PC-3 (cell line): ENCODE measurements at regions not wholly inside any gene's neighbourhood (a gene's known extent, or its start where the extent isn't known, plus 50 kb on each side); places are given as distances from the start of the nearest gene placed in this dataset.

Experiments used
- ATAC-seq: fragments of 200-7000 bp; cut with Tn5 transposase; 2 replicates; pipeline ENCODE4 v1.9.1; 2020; ENCODE audit warnings: mild to moderate bottlenecking, moderate library complexity
- BruUV-seq: library from RNA; stranded (reverse); fragments of 400-500 nt; replicated peaks from 2 replicates; lab custom pipeline; 2021; lab: Mats Ljungman, UMichigan
- CTCF ChIA-PET: fragments of 300-600 bp; sonication (Branson Sonifier 250); formaldehyde crosslinking; loops from one replicate; lab custom pipeline; 2022; ENCODE audit warnings: antibody characterized with exemption; lab: Charles Lee
- POLR2A ChIA-PET: fragments of 300-600 bp; sonication (Branson Sonifier 250); formaldehyde crosslinking; loops from one replicate; lab custom pipeline; 2022; ENCODE audit warnings: antibody characterized with exemption; ENCODE audit not compliant: unreplicated experiment; lab: Charles Lee
- DNase-seq: peaks from one replicate; pipeline ENCODE4 v3.0.0-alpha.2; 2015
- H2AFZ ChIP-seq: fragments of 300-600 bp; sonication (generic); 2 replicates; pipeline ENCODE4 v1.6.0; 2016; ENCODE audit warnings: antibody characterized with exemption, low read length
- H3F3A ChIP-seq: fragments of 300-600 bp; sonication (generic); one replicate; pipeline ENCODE4 v1.6.0; 2017; ENCODE audit warnings: antibody characterized with exemption, low read length, control low read depth, mild to moderate bottlenecking; ENCODE audit not compliant: unreplicated experiment
- H3K27ac ChIP-seq: fragments of 300-600 bp; sonication (generic); 2 replicates; pipeline ENCODE4 v1.5.1; 2016; ENCODE audit warnings: mild to moderate bottlenecking, low read length
- H3K27me3 ChIP-seq: fragments of 300-600 bp; sonication (generic); 2 replicates; pipeline ENCODE4 v1.6.1; 2016; ENCODE audit warnings: low read length, mixed read lengths
- H3K36me3 ChIP-seq: fragments of 300-600 bp; sonication (generic); 2 replicates; pipeline ENCODE4 v1.6.1; 2016; ENCODE audit warnings: low read depth, mixed run types, low read length, mixed read lengths
- H3K4me1 ChIP-seq: fragments of 300-600 bp; sonication (generic); 2 replicates; pipeline ENCODE4 v1.5.1; 2016; ENCODE audit warnings: low read length; ENCODE audit not compliant: insufficient read depth
- H3K4me2 ChIP-seq: fragments of 300-600 bp; sonication (generic); 2 replicates; pipeline ENCODE4 v1.6.0; 2016; ENCODE audit warnings: low read length
- H3K4me3 ChIP-seq: fragments of 300-600 bp; sonication (generic); 2 replicates; pipeline ENCODE4 v1.5.1; 2016; ENCODE audit warnings: mild to moderate bottlenecking, low read length, mixed read lengths
- H3K79me2 ChIP-seq: fragments of 300-600 bp; sonication (generic); 2 replicates; pipeline ENCODE4 v1.6.1; 2017; ENCODE audit warnings: low read length, mixed read lengths
- H3K9ac ChIP-seq: fragments of 300-600 bp; sonication (generic); 2 replicates; pipeline ENCODE4 v1.6.0; 2016; ENCODE audit warnings: mild to moderate bottlenecking, low read length
- H3K9me2 ChIP-seq: fragments of 300-600 bp; sonication (generic); replicated peaks from 2 replicates; pipeline ENCODE4 v1.6.1; 2016; ENCODE audit warnings: mixed run types, low read length, mixed read lengths
- H3K9me3 ChIP-seq: fragments of 300-600 bp; sonication (generic); 2 replicates; pipeline ENCODE4 v1.6.1; 2016; ENCODE audit warnings: low read length, mixed read lengths
- H4K20me1 ChIP-seq: fragments of 300-600 bp; sonication (generic); 2 replicates; pipeline ENCODE4 v1.6.1; 2016; ENCODE audit warnings: low read length, mixed read lengths
- CTCF ChIP-seq: fragments of 300-600 bp; sonication (generic); conservative IDR thresholded peaks from 2 replicates; pipeline ENCODE4 v1.5.1; 2017; ENCODE audit warnings: antibody characterized with exemption, low read depth, mild to moderate bottlenecking, low read length
- EZH2 ChIP-seq: fragments of 300-600 bp; sonication (generic); IDR thresholded peaks from one replicate; pipeline ENCODE4 v1.6.1; 2017; ENCODE audit warnings: antibody characterized with exemption, mild to moderate bottlenecking, low read length; ENCODE audit not compliant: unreplicated experiment
- EZH2phosphoT487 ChIP-seq: fragments of 300-600 bp; sonication (generic); IDR thresholded peaks from 2 replicates; pipeline ENCODE4 v1.6.1; 2018; ENCODE audit warnings: mild to moderate bottlenecking, antibody characterized with exemption, low read length, borderline replicate concordance
- intact Hi-C: fragments of 100-400 bp; cut with micrococcal nuclease; formaldehyde crosslinking; loops from 2 replicates; pipeline ENCODE4 v1.9.0; 2023

- intact Hi-C loops, result no loop called here
- Histone ChIP-seq H3K9me2 (no peaks in the 10 kb centered on the region), H2AFZ (no peak overlapping the region), H4K20me1 (no peaks in the 10 kb centered on the region), H3K36me3 (no peaks in the 10 kb centered on the region), H3K4me3 (no peak overlapping the region), H3K9ac (no peak overlapping the region), H3K4me2 (no peak overlapping the region), H3K27me3 (no peaks in the 10 kb centered on the region), H3K79me2 (no peaks in the 10 kb centered on the region), H3K9me3 (no peaks in the 10 kb centered on the region), H3K4me1 (peaks cover 13% of the 10 kb centered on the region), H3K27ac (no peak overlapping the region), H3F3A (no peaks in the 10 kb centered on the region)
- DNase-seq (no peak), ATAC-seq (no peak)
- BruUV-seq, result no TSS peak
- TF ChIP-seq CTCF (no peak), EZH2 (no peak), EZH2phosphoT487 (no peak)
- POLR2A ChIA-PET, result no interaction called here
- CTCF ChIA-PET, result no interaction called here
Observed at GRCh38 chr6:139538366-139538765, 163.9 kb upstream of the CITED2 start.

GRCh38 chr6:139536751-139537617 lies 162.5 kb upstream of the CITED2 start:
- no peak for DNase-seq
- Histone ChIP-seq H3K27ac (no peak overlapping the region), H3K79me2 (no peaks in the 10 kb centered on the region), H3K9me3 (no peaks in the 10 kb centered on the region), H3K27me3 (no peaks in the 10 kb centered on the region), H4K20me1 (no peaks in the 10 kb centered on the region), H3K9ac (no peak overlapping the region), H3K4me2 (no peak overlapping the region), H3F3A (no peaks in the 10 kb centered on the region), H2AFZ (no peak overlapping the region), H3K9me2 (no peaks in the 10 kb centered on the region), H3K4me3 (no peak overlapping the region), H3K4me1 (peaks cover 13% of the 10 kb centered on the region), H3K36me3 (no peaks in the 10 kb centered on the region)
- TF ChIP-seq CTCF (no peak), EZH2phosphoT487 (no peak)
- ChIA-PET POLR2A (interaction anchor here (0.5 kb wide), 1 partner anchor 162 kb away, joined by 11 read pairs; no protein-coding TSS in a partner anchor), CTCF (interaction anchor here (0.5 kb wide), 1 partner anchor 161 kb away, joined by 4 read pairs; no protein-coding TSS in a partner anchor)
- intact Hi-C loops, result no loop called here
- no TSS peak for BruUV-seq
- ATAC-seq, result no peak
